ENCODE measurements at regions not wholly inside any gene's neighbourhood (a gene's known extent, or its start where the extent isn't known, plus 50 kb on each side); places are given as distances from the start of the nearest gene placed in this dataset.

DNA sequence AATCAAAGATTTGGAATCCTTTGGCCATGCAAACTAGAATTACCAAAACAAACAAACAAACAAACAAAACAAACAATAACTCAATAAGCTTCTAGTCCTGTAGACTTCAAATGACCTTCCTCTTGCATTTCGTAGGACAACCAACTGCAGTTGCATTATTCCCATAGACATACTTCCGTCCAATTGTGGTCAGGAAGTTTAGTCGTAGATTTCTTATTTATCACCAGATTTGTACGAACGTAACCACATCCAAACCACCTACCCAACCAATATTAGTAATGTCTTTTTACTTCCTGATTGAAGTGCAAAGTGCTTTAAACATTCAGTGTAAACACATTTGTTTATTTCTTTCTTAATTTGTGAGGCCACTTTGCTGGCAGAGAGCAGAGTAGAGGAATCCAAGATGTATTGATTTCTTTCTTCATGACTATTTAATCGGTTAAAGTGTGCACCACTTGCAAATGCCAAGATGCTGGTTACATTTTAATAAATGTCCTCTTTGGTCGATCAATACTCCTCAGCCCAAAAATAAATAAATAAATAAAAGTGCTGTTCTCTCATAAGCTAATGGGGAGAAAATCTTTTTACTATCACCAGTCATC lies 1745.6 kb upstream of the CELF4 start:
- WGBS, 2 experiments (ENCODE audit: extremely low coverage in 1 of 2, insufficient coverage in 1 of 2, insufficient read length in 1 of 2, insufficient replicate concordance in 2 of 2, low coverage in 1 of 2, low lambda C conversion rate in 2 of 2, missing lambda C conversion rate in 1 of 2) = 92% methylated on average over 7 of the region's 7 CpGs; no CpG with 5 or more reads in 1 of the 2 experiments
- Histone ChIP-seq H4K8ac (ENCODE audit: extremely low read depth, insufficient read depth, low read length) (no peak overlapping the region), H4K91ac (replicated peaks; ENCODE audit: insufficient read length, low read length) (no peak overlapping the region), H3K18ac (ENCODE audit: extremely low read depth, low read length) (no peak overlapping the region), H3K4ac (replicated peaks; ENCODE audit: insufficient read length, low read depth, low read length) (no peak overlapping the region), H3K27ac (ENCODE audit: low read depth, low read length) (no peak overlapping the region), H3K4me2 (ENCODE audit: insufficient read depth in 1 of 2, low read depth in 2 of 2, low read length in 2 of 2) (no peak overlapping the region), H3K79me2 (ENCODE audit: control insufficient read depth in 1 of 2, insufficient read depth in 2 of 2, low read length in 2 of 2) (no peaks in the 10 kb centered on the region), H3K56ac (replicated peaks; ENCODE audit: insufficient read length, low read depth, low read length) (no peak overlapping the region), H3K36me3 (ENCODE audit: control insufficient read depth in 2 of 4, insufficient read depth in 4 of 4, low read length in 3 of 4) (peaks cover 0 to 7% (median 0%) of the 10 kb centered on the region in 4 experiments; a peak in 1 of 8 replicates), H2BK20ac (ENCODE audit: low read length) (no peak overlapping the region), H3K4me3 (ENCODE audit: extremely low read depth in 1 of 4, insufficient read depth in 2 of 4, low read depth in 3 of 4, low read length in 4 of 4) (no peak overlapping the region), H3K14ac (ENCODE audit: insufficient read length) (no peak overlapping the region), H4K5ac (ENCODE audit: insufficient read length, low read depth, low read length) (no peak overlapping the region), H2BK120ac (replicated peaks; ENCODE audit: low read depth, low read length) (no peak overlapping the region), H4K20me1 (replicated peaks in 1 of 2; ENCODE audit: control insufficient read depth in 1 of 2, insufficient read depth in 2 of 2, low read length in 2 of 2) (no peaks in the 10 kb centered on the region), H2BK15ac (ENCODE audit: low read length) (no peak overlapping the region), H2AK5ac (ENCODE audit: low read depth, low read length) (no peak overlapping the region), H3K9me3 (ENCODE audit: insufficient read depth in 2 of 2, low read depth in 1 of 2, low read length in 1 of 2) (peaks cover 17 to 18% of the 10 kb centered on the region in 2 experiments), H3K4me1 (replicated peaks in 1 of 4; ENCODE audit: control insufficient read depth in 3 of 4, insufficient read depth in 4 of 4, low read length in 3 of 4) (no peaks in the 10 kb centered on the region), H2BK5ac (ENCODE audit: low read depth, low read length) (no peak overlapping the region), H3K23ac (ENCODE audit: insufficient read length) (no peak overlapping the region), H3K9ac (replicated peaks in 1 of 4; ENCODE audit: extremely low read depth in 1 of 4, low read depth in 3 of 4, low read length in 3 of 4) (no peak overlapping the region), H3K23me2 (ENCODE audit: low read depth, low read length) (no peaks in the 10 kb centered on the region), H3K79me1 (ENCODE audit: low read depth, low read length) (no peaks in the 10 kb centered on the region), H2BK12ac (ENCODE audit: low read depth, low read length) (no peak overlapping the region), H3K27me3 (replicated peaks in 1 of 4; ENCODE audit: control insufficient read depth in 3 of 4, extremely low read depth in 1 of 4, insufficient read depth in 3 of 4, low read length in 3 of 4) (no peaks in the 10 kb centered on the region), H2AFZ (ENCODE audit: low read length) (no peak overlapping the region)
- no peak for FAIRE-seq
- ChIA-PET POLR2A (ENCODE audit: partially characterized antibody) (no interaction called here), CTCF (ENCODE audit: partially characterized antibody) (no interaction called here)
- DNase-seq (ENCODE audit: low read depth in 1 of 2, low spot score in 2 of 2) = no peak
- TF ChIP-seq, protein P1, sequence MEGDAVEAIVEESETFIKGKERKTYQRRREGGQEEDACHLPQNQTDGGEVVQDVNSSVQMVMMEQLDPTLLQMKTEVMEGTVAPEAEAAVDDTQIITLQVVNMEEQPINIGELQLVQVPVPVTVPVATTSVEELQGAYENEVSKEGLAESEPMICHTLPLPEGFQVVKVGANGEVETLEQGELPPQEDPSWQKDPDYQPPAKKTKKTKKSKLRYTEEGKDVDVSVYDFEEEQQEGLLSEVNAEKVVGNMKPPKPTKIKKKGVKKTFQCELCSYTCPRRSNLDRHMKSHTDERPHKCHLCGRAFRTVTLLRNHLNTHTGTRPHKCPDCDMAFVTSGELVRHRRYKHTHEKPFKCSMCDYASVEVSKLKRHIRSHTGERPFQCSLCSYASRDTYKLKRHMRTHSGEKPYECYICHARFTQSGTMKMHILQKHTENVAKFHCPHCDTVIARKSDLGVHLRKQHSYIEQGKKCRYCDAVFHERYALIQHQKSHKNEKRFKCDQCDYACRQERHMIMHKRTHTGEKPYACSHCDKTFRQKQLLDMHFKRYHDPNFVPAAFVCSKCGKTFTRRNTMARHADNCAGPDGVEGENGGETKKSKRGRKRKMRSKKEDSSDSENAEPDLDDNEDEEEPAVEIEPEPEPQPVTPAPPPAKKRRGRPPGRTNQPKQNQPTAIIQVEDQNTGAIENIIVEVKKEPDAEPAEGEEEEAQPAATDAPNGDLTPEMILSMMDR (IDR thresholded peaks at IDR 0.05; ENCODE audit: control extremely low read depth in 1 of 3, insufficient read depth in 1 of 3, low read depth in 1 of 3, low read length in 3 of 3) = no peak
- TF ChIP-seq, protein P2, sequence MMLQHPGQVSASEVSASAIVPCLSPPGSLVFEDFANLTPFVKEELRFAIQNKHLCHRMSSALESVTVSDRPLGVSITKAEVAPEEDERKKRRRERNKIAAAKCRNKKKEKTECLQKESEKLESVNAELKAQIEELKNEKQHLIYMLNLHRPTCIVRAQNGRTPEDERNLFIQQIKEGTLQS (IDR thresholded peaks at IDR 0.05; ENCODE audit: insufficient read depth, low read depth, low read length) = no peak
- TF ChIP-seq JUND (IDR thresholded peaks at IDR 0.05; ENCODE audit: low read length) (no peak), PHF8 (conservative IDR thresholded peaks at IDR 0.05; ENCODE audit: low read depth, low read length) (no peak), SIRT6 (IDR thresholded peaks at IDR 0.05; ENCODE audit: low read length) (no peak)

Data from H1 (cell line).